ENCODE measurements at regions not wholly inside any gene's neighbourhood (a gene's known extent, or its start where the extent isn't known, plus 50 kb on each side); places are given as distances from the start of the nearest gene placed in this dataset.

DNA sequence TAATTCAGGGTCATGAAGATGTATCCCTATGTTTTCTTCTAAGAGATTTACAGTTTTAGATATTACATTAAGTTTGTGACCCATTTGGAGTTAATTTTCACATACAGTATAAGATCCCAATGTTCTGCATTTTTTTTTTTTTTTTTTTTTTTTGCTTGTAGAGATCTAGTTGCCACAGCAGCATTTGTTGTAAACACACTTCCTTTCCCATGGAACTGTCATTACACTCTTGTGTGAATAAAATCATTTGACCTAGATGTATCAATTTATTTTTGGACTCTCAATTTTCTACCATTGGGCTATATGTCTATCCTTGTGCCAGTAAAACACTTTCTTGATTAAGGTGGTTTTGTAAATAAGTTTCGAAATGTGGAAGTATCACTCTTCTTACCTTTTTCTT lies 1107.2 kb downstream of the TECRL start:
- Histone ChIP-seq H3K27me3 (no peaks in the 10 kb centered on the region), H3K9me3 (no peaks in the 10 kb centered on the region), H3K36me3 (no peaks in the 10 kb centered on the region), H3K4me3 (no peak overlapping the region), H3K4me1 (no peaks in the 10 kb centered on the region), H3K27ac (no peak overlapping the region)
- intact Hi-C loops (cut with DNase I), result no loop called here
- no peak for DNase-seq
- TF ChIP-seq, protein P1, sequence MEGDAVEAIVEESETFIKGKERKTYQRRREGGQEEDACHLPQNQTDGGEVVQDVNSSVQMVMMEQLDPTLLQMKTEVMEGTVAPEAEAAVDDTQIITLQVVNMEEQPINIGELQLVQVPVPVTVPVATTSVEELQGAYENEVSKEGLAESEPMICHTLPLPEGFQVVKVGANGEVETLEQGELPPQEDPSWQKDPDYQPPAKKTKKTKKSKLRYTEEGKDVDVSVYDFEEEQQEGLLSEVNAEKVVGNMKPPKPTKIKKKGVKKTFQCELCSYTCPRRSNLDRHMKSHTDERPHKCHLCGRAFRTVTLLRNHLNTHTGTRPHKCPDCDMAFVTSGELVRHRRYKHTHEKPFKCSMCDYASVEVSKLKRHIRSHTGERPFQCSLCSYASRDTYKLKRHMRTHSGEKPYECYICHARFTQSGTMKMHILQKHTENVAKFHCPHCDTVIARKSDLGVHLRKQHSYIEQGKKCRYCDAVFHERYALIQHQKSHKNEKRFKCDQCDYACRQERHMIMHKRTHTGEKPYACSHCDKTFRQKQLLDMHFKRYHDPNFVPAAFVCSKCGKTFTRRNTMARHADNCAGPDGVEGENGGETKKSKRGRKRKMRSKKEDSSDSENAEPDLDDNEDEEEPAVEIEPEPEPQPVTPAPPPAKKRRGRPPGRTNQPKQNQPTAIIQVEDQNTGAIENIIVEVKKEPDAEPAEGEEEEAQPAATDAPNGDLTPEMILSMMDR (IDR thresholded peaks at IDR 0.05), result no peak
- TF ChIP-seq POLR2A (IDR thresholded peaks at IDR 0.05), result no peak
- 76 to 78% methylated on average over 1 of the region's 1 CpG for WGBS, 2 donors

DNA sequence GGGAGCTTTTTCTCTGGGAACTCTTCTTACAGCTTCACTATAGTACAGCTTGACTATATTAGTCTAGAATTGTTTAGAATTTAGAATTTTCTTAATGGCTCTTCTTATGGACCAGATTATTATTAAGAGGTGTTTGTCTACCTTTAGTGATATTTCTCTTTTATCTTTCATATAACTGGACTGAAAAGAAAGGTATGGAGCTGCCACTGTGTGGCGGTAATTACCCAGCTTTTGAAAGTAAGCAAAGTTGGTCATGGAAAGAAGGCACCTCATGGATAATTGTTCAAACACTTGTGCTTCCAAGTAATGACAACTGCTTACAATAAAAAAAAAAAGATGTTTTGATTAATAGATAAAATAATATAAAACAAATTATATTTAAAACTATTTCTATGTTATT lies 1112.5 kb downstream of the TECRL start:
- no peaks in the 10 kb centered on the region for H3K27me3 ChIP-seq
- no peak overlapping the region for H3K27ac ChIP-seq
- WGBS, 2 donors, result 30 to 40% methylated on average over 1 of the region's 1 CpG
- H3K9me3 ChIP-seq, result no peaks in the 10 kb centered on the region
- DNase-seq, result no peak
- H3K4me1 ChIP-seq, result no peaks in the 10 kb centered on the region
- intact Hi-C loops (cut with DNase I), result no loop called here
- no peaks in the 10 kb centered on the region for H3K36me3 ChIP-seq
- TF ChIP-seq, protein P1 (IDR thresholded peaks at IDR 0.05), result no peak
- no peak for TF ChIP-seq POLR2A (IDR thresholded peaks at IDR 0.05)
- H3K4me3 ChIP-seq, result no peak overlapping the region

DNA sequence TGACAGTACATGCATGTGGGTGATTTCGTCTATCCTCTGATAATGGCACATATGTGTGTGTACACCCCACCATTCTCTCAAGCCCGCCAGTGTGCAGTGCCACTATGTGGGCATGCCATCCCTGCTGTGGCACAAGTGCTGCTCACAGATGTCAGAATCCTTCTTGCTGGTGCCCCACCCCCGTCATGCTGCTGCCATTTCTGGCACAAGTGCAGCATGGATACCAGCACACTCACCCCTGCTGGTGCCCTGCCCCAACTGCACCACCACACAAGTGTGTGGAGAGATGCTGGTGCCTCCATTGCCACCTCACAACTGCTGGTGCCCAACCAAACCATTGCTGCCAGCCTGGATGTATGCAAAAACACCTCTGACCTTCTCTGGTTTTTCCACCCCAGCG lies 1133.8 kb downstream of the TECRL start:
- H3K4me3 ChIP-seq, result no peak overlapping the region
- H3K36me3 ChIP-seq, result no peaks in the 10 kb centered on the region
- intact Hi-C loops (cut with DNase I), result no loop called here

GRCh38 chr4:63269156-63269555 lies 1140.1 kb downstream of the TECRL start:
- Histone ChIP-seq H3K4me3 (no peak overlapping the region), H3K27me3 (no peaks in the 10 kb centered on the region), H3K4me1 (no peaks in the 10 kb centered on the region), H3K9me3 (no peaks in the 10 kb centered on the region), H3K36me3 (no peaks in the 10 kb centered on the region), H3K27ac (no peak overlapping the region)
- intact Hi-C loops (cut with DNase I), result no loop called here
- 72 to 80% methylated on average over 1 of the region's 1 CpG for WGBS, 2 donors
- no peak for TF ChIP-seq POLR2A (IDR thresholded peaks at IDR 0.05)
- no peak for DNase-seq

More for the DNA sequence above, 1133.8 kb downstream of the TECRL start:
- Histone ChIP-seq H3K27me3 (no peaks in the 10 kb centered on the region), H3K9me3 (peaks cover 0 to 10% (median 0%) of the 10 kb centered on the region in 3 donors), H3K4me1 (no peaks in the 10 kb centered on the region), H3K27ac (no peak overlapping the region)
- 69 to 78% methylated on average over 2 to 4 of the region's 4 CpGs for WGBS, 2 donors
- no peak for TF ChIP-seq POLR2A (IDR thresholded peaks at IDR 0.05)
- TF ChIP-seq, protein P1 (IDR thresholded peaks at IDR 0.05), result no peak
- no peak for DNase-seq

DNA sequence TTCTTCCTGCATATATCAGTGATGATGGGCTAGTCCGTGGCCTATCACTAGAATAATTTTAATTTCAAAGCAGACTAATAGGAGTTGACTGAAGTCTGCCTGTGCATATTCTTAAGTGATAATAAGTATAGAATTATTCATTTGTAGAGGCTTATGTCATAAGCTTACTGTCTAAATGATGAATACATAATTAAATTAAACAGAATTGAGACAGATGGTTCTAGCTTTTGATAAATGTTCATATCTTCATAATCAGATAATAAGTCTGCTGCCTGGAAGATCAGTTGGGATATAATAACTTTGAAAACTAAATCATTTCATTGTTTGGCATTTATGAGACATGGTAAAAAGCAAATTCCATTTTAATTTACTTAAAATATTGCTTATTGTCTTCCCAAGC lies 1175.6 kb downstream of the TECRL start:
- whole genome bisulfite sequencing, 2 donors, result 45 to 55% methylated on average over 1 of the region's 1 CpG
- H3K4me3 ChIP-seq, result no peak overlapping the region
- intact Hi-C loops (cut with DNase I), result no loop called here

More for the DNA sequence above, 1175.6 kb downstream of the TECRL start:
- Histone ChIP-seq H3K27me3 (no peaks in the 10 kb centered on the region), H3K9me3 (peaks cover 0 to 3% (median 0%) of the 10 kb centered on the region in 3 donors), H3K4me1 (no peaks in the 10 kb centered on the region), H3K27ac (no peak overlapping the region), H3K36me3 (no peaks in the 10 kb centered on the region)
- no peak for DNase-seq
- TF ChIP-seq POLR2A (IDR thresholded peaks at IDR 0.05), result no peak
- TF ChIP-seq, protein P1 (IDR thresholded peaks at IDR 0.05), result no peak

Measured in esophagus squamous epithelium (tissue), 5 donors.